ENCODE measurements at regions not wholly inside any gene's neighbourhood (a gene's known extent, or its start where the extent isn't known, plus 50 kb on each side); places are given as distances from the start of the nearest gene placed in this dataset.

GRCh38 chr1:192087334-192087733, 70.9 kb upstream of the RGS18 start:
- Histone ChIP-seq H3K27me3 (replicated peaks; ENCODE audit: insufficient read depth) (no peaks in the 10 kb centered on the region), H3K36me3 (no peaks in the 10 kb centered on the region), H3K4me1 (ENCODE audit: control insufficient read depth in 1 of 2, low read depth in 2 of 2) (no peaks in the 10 kb centered on the region), H3K9me3 (no peaks in the 10 kb centered on the region), H3K27ac (no peak overlapping the region), H3K4me3 (no peak overlapping the region)
- no peak for TF ChIP-seq CTCF (IDR thresholded peaks at IDR 0.05)
- ATAC-seq (ENCODE audit: insufficient number of reproducible peaks, low FRiP score, low read depth) (no peak), DNase-seq (ENCODE audit: low spot score) (no peak)

GRCh38 chr1:192088496-192088895, 69.8 kb upstream of the RGS18 start:
- Histone ChIP-seq H3K27me3 (replicated peaks; ENCODE audit: insufficient read depth) (no peaks in the 10 kb centered on the region), H3K4me1 (ENCODE audit: control insufficient read depth in 1 of 2, low read depth in 2 of 2) (no peaks in the 10 kb centered on the region), H3K36me3 (no peaks in the 10 kb centered on the region), H3K9me3 (no peaks in the 10 kb centered on the region), H3K27ac (no peak overlapping the region), H3K4me3 (no peak overlapping the region)
- ATAC-seq (ENCODE audit: insufficient number of reproducible peaks, low FRiP score, low read depth) (no peak), DNase-seq (ENCODE audit: low spot score) (no peak)
- no peak for TF ChIP-seq CTCF (IDR thresholded peaks at IDR 0.05)

GRCh38 chr1:192098001-192098400, 60.3 kb upstream of the RGS18 start:
- H3K27me3 ChIP-seq (replicated peaks; ENCODE audit: insufficient read depth), result no peaks in the 10 kb centered on the region

GRCh38 chr1:192099328-192099727, 58.9 kb upstream of the RGS18 start:
- no peak for ATAC-seq (ENCODE audit: insufficient number of reproducible peaks, low FRiP score, low read depth)
- Histone ChIP-seq H3K4me3 (no peak overlapping the region), H3K36me3 (no peaks in the 10 kb centered on the region), H3K9me3 (no peaks in the 10 kb centered on the region), H3K4me1 (ENCODE audit: control insufficient read depth in 1 of 2, low read depth in 2 of 2) (no peaks in the 10 kb centered on the region), H3K27me3 (replicated peaks; ENCODE audit: insufficient read depth) (no peaks in the 10 kb centered on the region), H3K27ac (no peak overlapping the region)
- TF ChIP-seq CTCF (IDR thresholded peaks at IDR 0.05), result no peak
- DNase-seq (ENCODE audit: low spot score), result no peak

More at GRCh38 chr1:192098001-192098400, 60.3 kb upstream of the RGS18 start:
- Histone ChIP-seq H3K36me3 (no peaks in the 10 kb centered on the region), H3K27ac (no peak overlapping the region), H3K4me3 (no peak overlapping the region), H3K9me3 (no peaks in the 10 kb centered on the region), H3K4me1 (ENCODE audit: control insufficient read depth in 1 of 2, low read depth in 2 of 2) (no peaks in the 10 kb centered on the region)
- ATAC-seq (ENCODE audit: insufficient number of reproducible peaks, low FRiP score, low read depth) (no peak), DNase-seq (ENCODE audit: low spot score) (no peak)
- no peak for TF ChIP-seq CTCF (IDR thresholded peaks at IDR 0.05)

GRCh38 chr1:192100686-192101468, 57.4 kb upstream of the RGS18 start:
- no peak for ATAC-seq (ENCODE audit: insufficient number of reproducible peaks, low FRiP score, low read depth)
- no peaks in the 10 kb centered on the region for H3K4me1 ChIP-seq (ENCODE audit: control insufficient read depth in 1 of 2, low read depth in 2 of 2)
- no peaks in the 10 kb centered on the region for H3K9me3 ChIP-seq
- no peaks in the 10 kb centered on the region for H3K36me3 ChIP-seq
- no peak for DNase-seq (ENCODE audit: low spot score)
- no peak for TF ChIP-seq CTCF (IDR thresholded peaks at IDR 0.05)
- H3K27ac ChIP-seq, result no peak overlapping the region
- no peak overlapping the region for H3K4me3 ChIP-seq
- no peaks in the 10 kb centered on the region for H3K27me3 ChIP-seq (replicated peaks; ENCODE audit: insufficient read depth)
